HG03432 (cell line): ENCODE measurements at regions not wholly inside any gene's neighbourhood (a gene's known extent, or its start where the extent isn't known, plus 50 kb on each side); places are given as distances from the start of the nearest gene placed in this dataset.
"Not testable (repeated sequence)": the region's sequence is repeated elsewhere in the genome, so short reads cannot be mapped to it uniquely, and the experiment has no call there.

Source experiments
- ATAC-seq: cut with Tn5 transposase; IDR thresholded peaks from one replicate; pipeline ENCODE4 v1.9.1; 2021; ENCODE audit warnings: mild to moderate bottlenecking, moderate library complexity; ENCODE audit not compliant: unreplicated experiment

DNA sequence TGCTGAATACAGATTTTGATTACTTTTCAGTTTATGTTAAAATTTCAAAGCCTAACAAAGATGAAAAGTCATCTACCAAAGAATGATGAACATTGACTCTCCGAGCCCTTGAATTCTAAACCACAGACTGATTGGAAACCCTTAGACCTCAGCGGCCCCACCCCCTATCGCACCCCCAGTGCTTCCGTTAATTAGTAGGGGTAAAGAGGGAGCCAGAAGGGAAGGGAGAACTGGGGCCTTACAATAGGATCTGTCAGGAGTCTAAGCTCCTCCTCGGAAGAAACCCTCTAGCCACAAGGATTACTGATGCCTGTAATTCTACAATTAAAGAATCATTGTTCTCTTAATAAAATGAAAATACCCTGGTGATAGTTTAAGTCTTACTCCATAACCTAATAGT, 79.7 kb upstream of the JARID2 start:
- ATAC-seq = no peak

DNA sequence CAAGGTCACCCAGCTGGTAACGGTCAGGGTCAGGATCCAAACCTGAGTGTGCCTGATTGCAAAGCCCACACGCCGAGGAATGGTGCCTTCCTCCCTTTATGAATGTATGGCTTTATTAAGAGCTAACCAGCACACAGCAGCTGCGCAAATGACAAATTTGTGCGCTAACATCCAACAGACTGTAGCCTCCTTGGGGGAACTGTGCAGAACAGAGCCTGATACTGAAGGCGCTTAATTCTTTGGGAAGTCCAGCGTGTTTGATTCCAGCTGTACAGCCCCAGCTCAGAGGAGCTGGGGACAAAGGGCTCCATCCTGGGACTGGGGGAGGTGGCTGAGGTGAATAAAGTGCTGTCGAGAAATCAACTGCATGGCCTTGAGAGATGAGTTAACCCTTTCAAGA, 75.7 kb upstream of the JARID2 start:
- ATAC-seq = no peak

DNA sequence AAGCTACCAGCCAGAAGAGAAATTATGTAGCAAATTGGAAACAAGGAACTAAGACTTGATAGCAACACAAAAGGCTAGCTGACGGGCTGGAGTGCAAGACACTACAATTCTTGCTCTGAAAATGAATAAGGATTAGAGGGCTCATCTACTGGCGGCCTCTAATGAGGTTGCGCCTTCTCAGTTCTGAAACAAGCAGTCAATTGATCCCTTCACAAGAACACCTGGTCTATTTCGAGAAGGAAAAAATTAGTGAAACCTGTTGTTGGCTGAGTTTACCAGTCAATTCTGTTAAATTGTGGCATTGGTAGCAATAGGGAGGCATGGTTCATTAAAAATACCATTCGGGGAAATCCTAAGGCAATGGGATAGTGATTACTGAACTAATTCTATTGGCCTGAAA, 74.8 kb upstream of the JARID2 start:
- ATAC-seq = no peak

GRCh38 chr6:15176816-15177370, 69.0 kb upstream of the JARID2 start:
- ATAC-seq = no peak

- no peak for ATAC-seq
These were observed 61.9 kb upstream of the JARID2 start for GRCh38 chr6:15183979-15184378.

GRCh38 chr6:15184441-15184861, 61.4 kb upstream of the JARID2 start:
- peak; percentile 50 for ATAC-seq

DNA sequence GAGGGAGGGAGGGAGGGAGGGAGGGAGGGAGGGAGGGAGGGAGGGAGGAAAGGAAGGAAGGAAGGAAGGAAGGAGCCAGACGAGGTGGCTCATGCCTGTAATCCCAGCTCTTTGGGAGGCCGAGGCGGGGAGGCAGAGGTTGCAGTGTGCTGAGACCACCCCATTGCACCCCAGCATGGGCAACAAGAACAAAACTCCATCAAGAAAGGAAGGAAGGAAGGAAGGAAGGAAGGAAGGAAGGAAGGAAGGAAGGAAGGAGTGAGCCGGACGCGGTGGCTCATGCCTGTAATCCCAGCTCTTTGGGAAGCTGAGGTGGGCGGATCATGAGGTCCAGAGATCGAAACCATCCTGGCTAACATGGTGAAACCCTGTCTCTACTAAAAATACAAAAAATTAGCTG, 60.8 kb upstream of the JARID2 start:
- ATAC-seq = not testable (repeated sequence)

DNA sequence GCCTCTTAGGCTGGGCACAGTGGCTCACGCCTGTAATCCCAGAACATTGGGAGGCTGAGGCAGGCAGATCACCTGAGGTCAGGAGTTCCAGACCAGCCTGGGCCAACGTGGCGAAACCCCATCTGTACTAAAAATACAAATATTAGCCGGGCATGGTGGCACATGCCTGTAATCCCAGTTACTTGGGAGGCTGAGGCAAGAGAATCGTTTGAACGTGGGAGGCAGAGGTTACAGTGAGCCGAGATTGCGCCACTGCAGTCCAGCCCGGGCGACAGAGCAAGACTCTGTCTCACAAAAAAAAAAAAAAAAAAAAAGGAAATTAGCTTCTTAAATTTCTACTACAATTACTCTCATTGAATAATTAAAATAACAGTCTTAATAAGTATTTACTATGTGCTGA, 52.4 kb upstream of the JARID2 start:
- not testable (repeated sequence) for ATAC-seq

DNA sequence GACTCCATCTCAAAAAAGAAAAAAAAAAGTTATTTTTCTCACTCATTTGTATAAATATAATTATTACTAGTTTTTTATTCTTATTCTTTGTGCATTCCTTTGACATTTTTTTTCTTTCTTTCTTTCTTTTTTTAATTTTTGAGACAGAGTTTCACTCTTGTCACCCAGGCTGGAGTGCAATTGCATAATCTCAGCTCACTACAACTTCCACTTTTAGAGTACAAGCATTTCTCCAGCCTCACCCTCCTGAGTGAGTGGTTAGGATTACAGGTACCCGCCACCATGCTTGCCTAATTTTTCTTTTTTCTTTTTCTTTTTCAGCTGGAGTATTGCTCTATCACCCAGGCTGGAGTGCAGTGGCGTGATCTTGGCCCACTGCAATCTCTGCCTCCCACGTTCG, 51.4 kb upstream of the JARID2 start:
- no peak for ATAC-seq
